IPS-15b (cell line): ENCODE measurements at regions not wholly inside any gene's neighbourhood (a gene's known extent, or its start where the extent isn't known, plus 50 kb on each side); places are given as distances from the start of the nearest gene placed in this dataset.
"Not testable (repeated sequence)": the region's sequence is repeated elsewhere in the genome, so short reads cannot be mapped to it uniquely, and the experiment has no call there.

Source experiments
- H3K27me3 ChIP-seq: one replicate; pipeline ENCODE4 v1.6.1; 2013; ENCODE audit warnings: low read length; ENCODE audit not compliant: control insufficient read depth, insufficient read depth
- H3K36me3 ChIP-seq: one replicate; pipeline ENCODE4 v1.6.1; 2013; ENCODE audit warnings: low read length; ENCODE audit not compliant: control insufficient read depth, insufficient read depth
- H3K4me1 ChIP-seq: one replicate; pipeline ENCODE4 v1.6.1; 2013; ENCODE audit warnings: mild to moderate bottlenecking, low read length; ENCODE audit not compliant: control insufficient read depth, insufficient read depth
- H3K4me3 ChIP-seq: one replicate; pipeline ENCODE4 v1.5.1; 2013; ENCODE audit warnings: low read depth, low read length
- H3K9ac ChIP-seq: one replicate; pipeline ENCODE4 v1.6.1; 2013; ENCODE audit warnings: low read depth, mild to moderate bottlenecking, low read length
- H3K9me3 ChIP-seq: one replicate; pipeline ENCODE4 v1.6.1; 2013; ENCODE audit warnings: mild to moderate bottlenecking, low read length; ENCODE audit not compliant: control insufficient read depth, insufficient read depth

- Histone ChIP-seq H3K4me1 (no peaks in the 10 kb centered on the region), H3K9ac (no peak overlapping the region), H3K27me3 (no peaks in the 10 kb centered on the region), H3K9me3 (no peaks in the 10 kb centered on the region), H3K36me3 (no peaks in the 10 kb centered on the region), H3K4me3 (no peak overlapping the region)
Observed at GRCh38 chr5:68033961-68034571, 181.5 kb upstream of the PIK3R1 start.

- H3K9me3 ChIP-seq, result no peaks in the 10 kb centered on the region
- no peaks in the 10 kb centered on the region for H3K4me1 ChIP-seq
- H3K36me3 ChIP-seq, result no peaks in the 10 kb centered on the region
- H3K9ac ChIP-seq, result no peak overlapping the region
- H3K4me3 ChIP-seq, result no peak overlapping the region
- H3K27me3 ChIP-seq, result no peaks in the 10 kb centered on the region
Observed at GRCh38 chr5:68033029-68033428, 182.5 kb upstream of the PIK3R1 start.

GRCh38 chr5:68032216-68032762 is 183.3 kb upstream of the PIK3R1 start:
- Histone ChIP-seq H3K4me1 (no peaks in the 10 kb centered on the region), H3K9me3 (no peaks in the 10 kb centered on the region), H3K9ac (no peak overlapping the region), H3K27me3 (no peaks in the 10 kb centered on the region), H3K36me3 (no peaks in the 10 kb centered on the region), H3K4me3 (no peak overlapping the region)

- Histone ChIP-seq H3K4me1 (peaks cover 3% of the 10 kb centered on the region), H3K27me3 (no peaks in the 10 kb centered on the region), H3K4me3 (no peak overlapping the region), H3K9me3 (no peaks in the 10 kb centered on the region), H3K9ac (no peak overlapping the region), H3K36me3 (no peaks in the 10 kb centered on the region)
Observed at GRCh38 chr5:68028131-68028727, 187.3 kb upstream of the PIK3R1 start.

- Histone ChIP-seq H3K27me3 (no peaks in the 10 kb centered on the region), H3K9ac (no peak overlapping the region), H3K36me3 (no peaks in the 10 kb centered on the region)
Observed at GRCh38 chr5:68027519-68027918, 188.0 kb upstream of the PIK3R1 start.

GRCh38 chr5:68026092-68026885 is 189.3 kb upstream of the PIK3R1 start:
- Histone ChIP-seq H3K9me3 (no peaks in the 10 kb centered on the region), H3K4me3 (no peak overlapping the region), H3K27me3 (no peaks in the 10 kb centered on the region), H3K36me3 (no peaks in the 10 kb centered on the region), H3K4me1 (peaks cover 3% of the 10 kb centered on the region), H3K9ac (no peak overlapping the region)

More at GRCh38 chr5:68027519-68027918, 188.0 kb upstream of the PIK3R1 start:
- Histone ChIP-seq H3K4me3 (no peak overlapping the region), H3K4me1 (peaks cover 3% of the 10 kb centered on the region), H3K9me3 (no peaks in the 10 kb centered on the region)

GRCh38 chr5:68024426-68024825 is 191.1 kb upstream of the PIK3R1 start:
- Histone ChIP-seq H3K9me3 (no peaks in the 10 kb centered on the region), H3K36me3 (no peaks in the 10 kb centered on the region), H3K27me3 (no peaks in the 10 kb centered on the region), H3K4me3 (no peak overlapping the region), H3K9ac (no peak overlapping the region), H3K4me1 (peaks cover 3% of the 10 kb centered on the region)

- no peak overlapping the region for H3K4me3 ChIP-seq
- H3K4me1 ChIP-seq, result peaks cover 3% of the 10 kb centered on the region
- H3K9me3 ChIP-seq, result no peaks in the 10 kb centered on the region
- H3K27me3 ChIP-seq, result no peaks in the 10 kb centered on the region
- H3K36me3 ChIP-seq, result no peaks in the 10 kb centered on the region
- no peak overlapping the region for H3K9ac ChIP-seq
Observed at GRCh38 chr5:68021916-68022315, 193.6 kb upstream of the PIK3R1 start.

GRCh38 chr5:68021227-68021626 is 194.3 kb upstream of the PIK3R1 start:
- no peak overlapping the region for H3K9ac ChIP-seq
- H3K9me3 ChIP-seq, result no peaks in the 10 kb centered on the region
- H3K4me1 ChIP-seq, result no peaks in the 10 kb centered on the region
- H3K27me3 ChIP-seq, result no peaks in the 10 kb centered on the region
- no peaks in the 10 kb centered on the region for H3K36me3 ChIP-seq
- H3K4me3 ChIP-seq, result no peak overlapping the region

- H3K9ac ChIP-seq, H3K9me3 ChIP-seq, H3K36me3 ChIP-seq, H3K4me1 ChIP-seq, H3K4me3 ChIP-seq, H3K27me3 ChIP-seq: not testable (repeated sequence)
Observed at GRCh38 chr5:68020461-68020969, 195.0 kb upstream of the PIK3R1 start.

- H3K4me3 ChIP-seq, result no peak overlapping the region
- H3K9me3 ChIP-seq, result no peaks in the 10 kb centered on the region
- no peak overlapping the region for H3K9ac ChIP-seq
- no peaks in the 10 kb centered on the region for H3K36me3 ChIP-seq
- no peaks in the 10 kb centered on the region for H3K27me3 ChIP-seq
- no peaks in the 10 kb centered on the region for H3K4me1 ChIP-seq
Observed at GRCh38 chr5:68015381-68016302, 199.9 kb upstream of the PIK3R1 start.
